ENCODE measurements at regions not wholly inside any gene's neighbourhood (a gene's known extent, or its start where the extent isn't known, plus 50 kb on each side); places are given as distances from the start of the nearest gene placed in this dataset.

GRCh38 chr7:76126632-76127031 is 75.1 kb upstream of the SRRM3 start:
- TF ChIP-seq CTCF (IDR thresholded peaks at IDR 0.05), result no peak
- no peak for TF ChIP-seq POLR2A (IDR thresholded peaks at IDR 0.05)
